GM18498 (cell line): ENCODE measurements at regions not wholly inside any gene's neighbourhood (a gene's known extent, or its start where the extent isn't known, plus 50 kb on each side); places are given as distances from the start of the nearest gene placed in this dataset.

ENCODE experiments used
- ATAC-seq: cut with Tn5 transposase; IDR thresholded peaks from one replicate; pipeline ENCODE4 v1.9.1; 2021; ENCODE audit warnings: mild to moderate bottlenecking, moderate library complexity; ENCODE audit not compliant: unreplicated experiment

- ATAC-seq, result peak; percentile 85
Measured at GRCh38 chr12:90102957-90103652, 394.5 kb upstream of the ATP2B1 start.

GRCh38 chr12:90100579-90100978 is 391.9 kb upstream of the ATP2B1 start:
- ATAC-seq, result no peak

- ATAC-seq, result no peak
Measured at GRCh38 chr12:90099288-90099687, 390.6 kb upstream of the ATP2B1 start.

- ATAC-seq, result no peak
Measured at GRCh38 chr12:90098132-90098779, 389.6 kb upstream of the ATP2B1 start.

- no peak for ATAC-seq
Measured at GRCh38 chr12:90091809-90092208, 383.2 kb upstream of the ATP2B1 start.

DNA sequence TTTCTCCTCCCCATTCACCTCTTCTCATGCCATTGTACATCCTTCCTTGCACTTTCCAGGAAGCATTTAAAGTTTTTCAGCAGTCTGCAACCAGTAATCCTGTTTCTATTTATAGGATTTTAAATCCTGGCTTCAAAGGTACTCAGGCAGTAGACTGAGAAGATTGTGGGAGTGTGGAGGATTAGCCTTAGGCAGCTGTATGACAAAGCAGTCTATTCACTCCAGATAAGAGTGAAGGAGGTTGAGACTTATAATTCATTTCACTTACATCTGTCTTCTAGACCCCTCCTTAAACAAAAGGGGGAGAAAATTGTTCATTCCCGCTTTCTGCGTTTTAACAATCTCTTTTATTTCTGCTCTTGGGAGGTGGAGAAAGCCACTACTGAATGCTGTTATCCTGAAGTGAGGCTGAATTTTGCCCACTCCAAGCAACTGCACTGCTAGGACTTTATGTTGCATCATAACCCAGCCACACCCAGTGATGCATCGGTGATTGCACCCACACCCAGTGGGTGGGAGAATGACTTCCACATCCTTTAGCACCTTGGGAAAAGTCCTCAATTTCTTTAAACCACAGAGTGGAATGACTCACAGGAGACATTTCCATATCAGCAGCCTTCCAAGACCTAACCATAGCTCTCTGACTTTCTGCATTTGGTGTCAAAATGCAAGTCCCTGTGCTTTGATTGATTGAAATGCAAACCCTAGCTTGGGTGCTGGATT is 382.5 kb upstream of the ATP2B1 start:
- ATAC-seq, result no peak

- no peak for ATAC-seq
Measured at GRCh38 chr12:90086281-90086680, 377.6 kb upstream of the ATP2B1 start.

GRCh38 chr12:90085494-90086274 is 377.0 kb upstream of the ATP2B1 start:
- ATAC-seq, result no peak

GRCh38 chr12:90084018-90084417 is 375.4 kb upstream of the ATP2B1 start:
- ATAC-seq, result no peak

GRCh38 chr12:90080616-90081015 is 372.0 kb upstream of the ATP2B1 start:
- ATAC-seq, result no peak

DNA sequence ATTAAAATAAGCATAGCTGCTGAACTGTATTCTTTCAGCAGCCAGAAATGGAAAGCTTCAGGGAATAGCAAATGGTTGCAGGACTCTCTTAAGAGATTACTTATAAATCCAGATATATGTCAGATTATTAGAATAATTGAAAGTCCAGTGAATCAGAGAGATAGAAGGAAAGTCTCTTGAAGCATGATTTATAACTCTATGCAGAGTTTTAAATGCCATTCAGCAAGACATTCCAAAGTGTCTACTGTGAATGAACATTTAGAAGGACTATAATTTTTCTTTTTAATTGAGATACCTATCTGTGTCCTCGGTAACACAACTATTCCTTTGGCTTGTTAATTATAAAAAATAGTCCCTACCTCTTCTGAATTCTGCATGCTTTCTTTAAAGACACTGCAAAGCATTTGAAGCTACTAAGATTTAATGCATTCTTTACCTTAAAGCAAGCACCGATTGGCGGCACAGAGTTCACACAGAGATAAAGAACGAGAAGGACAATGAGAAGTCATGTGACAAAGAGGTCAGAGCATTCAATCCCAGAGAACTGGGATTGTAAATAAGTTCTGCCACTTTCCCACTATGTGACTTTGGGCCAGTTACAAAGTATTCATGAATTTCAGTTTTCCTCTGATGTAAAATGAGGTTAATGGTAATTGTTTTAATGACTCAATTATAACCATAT is 371.0 kb upstream of the ATP2B1 start:
- no peak for ATAC-seq

DNA sequence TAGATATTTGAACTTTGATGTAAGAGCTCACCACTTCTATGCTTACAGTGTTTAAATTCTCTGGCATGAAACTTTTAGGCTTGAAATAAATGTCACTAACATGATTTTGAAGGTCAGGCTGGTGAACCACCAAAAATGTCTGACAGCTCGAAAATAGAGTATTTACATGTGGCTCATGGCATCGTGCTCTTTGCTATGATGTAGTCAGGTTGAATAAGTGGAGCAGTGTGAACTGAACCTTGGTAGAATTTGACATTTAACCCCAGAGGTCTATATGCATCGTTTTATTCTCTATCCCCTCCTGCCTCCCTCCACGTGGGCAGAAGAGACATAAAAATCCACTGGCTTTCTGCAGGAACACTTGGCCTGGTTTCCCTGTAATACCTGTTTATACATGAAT is 369.7 kb upstream of the ATP2B1 start:
- no peak for ATAC-seq

- no peak for ATAC-seq
Measured at GRCh38 chr12:90077756-90078155, 369.1 kb upstream of the ATP2B1 start.

GRCh38 chr12:90076851-90077319 is 368.2 kb upstream of the ATP2B1 start:
- ATAC-seq, result no peak

GRCh38 chr12:90075685-90076084 is 367.0 kb upstream of the ATP2B1 start:
- no peak for ATAC-seq

- ATAC-seq, result peak; percentile 74
Measured at GRCh38 chr12:90074086-90074485, 365.4 kb upstream of the ATP2B1 start.

DNA sequence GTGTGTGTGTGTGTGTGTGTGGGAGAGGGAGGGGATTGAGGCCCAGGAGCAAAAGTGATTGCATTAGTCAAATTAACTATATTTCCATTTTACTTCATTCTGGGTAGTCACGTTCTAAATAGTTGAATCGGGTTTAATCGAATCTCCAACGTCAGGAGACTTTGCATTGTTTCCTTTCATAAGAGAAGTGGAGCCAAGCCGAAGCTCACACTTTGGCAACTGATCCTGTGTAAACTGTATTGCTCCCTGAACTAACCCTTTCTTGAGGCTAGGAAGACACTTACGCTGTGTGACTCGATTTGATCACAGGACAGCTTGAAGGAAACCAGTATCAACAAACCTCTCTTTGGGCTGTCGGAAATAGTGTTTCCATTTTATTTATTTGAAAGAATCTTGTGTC is 363.4 kb upstream of the ATP2B1 start:
- no peak for ATAC-seq

GRCh38 chr12:90069711-90070110 is 361.1 kb upstream of the ATP2B1 start:
- ATAC-seq, result no peak

- ATAC-seq, result no peak
Measured at GRCh38 chr12:90067791-90068190, 359.2 kb upstream of the ATP2B1 start.
